ENCODE measurements at regions not wholly inside any gene's neighbourhood (a gene's known extent, or its start where the extent isn't known, plus 50 kb on each side); places are given as distances from the start of the nearest gene placed in this dataset.

DNA sequence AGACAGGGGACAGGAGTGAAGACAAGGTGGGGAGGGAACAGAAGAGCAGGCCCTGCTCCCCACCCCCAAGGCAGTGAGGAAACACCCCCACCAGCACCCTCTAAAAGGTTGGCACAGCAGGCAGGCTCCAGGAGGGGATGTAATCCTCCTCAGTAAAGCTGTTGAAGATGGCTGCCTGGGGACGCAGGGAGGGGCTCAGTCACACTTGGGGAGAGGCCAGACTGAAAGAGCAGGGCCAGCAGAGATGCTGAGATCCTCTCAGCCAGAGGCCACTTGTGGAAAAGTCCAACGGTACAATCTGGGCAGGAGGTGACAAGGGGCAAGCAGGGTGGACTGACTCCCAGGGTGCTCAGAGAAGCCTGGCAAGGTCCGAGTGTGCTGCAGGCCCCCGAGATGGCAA, 154.8 kb upstream of the ID2 start:
- DNase-seq, result no peak

DNA sequence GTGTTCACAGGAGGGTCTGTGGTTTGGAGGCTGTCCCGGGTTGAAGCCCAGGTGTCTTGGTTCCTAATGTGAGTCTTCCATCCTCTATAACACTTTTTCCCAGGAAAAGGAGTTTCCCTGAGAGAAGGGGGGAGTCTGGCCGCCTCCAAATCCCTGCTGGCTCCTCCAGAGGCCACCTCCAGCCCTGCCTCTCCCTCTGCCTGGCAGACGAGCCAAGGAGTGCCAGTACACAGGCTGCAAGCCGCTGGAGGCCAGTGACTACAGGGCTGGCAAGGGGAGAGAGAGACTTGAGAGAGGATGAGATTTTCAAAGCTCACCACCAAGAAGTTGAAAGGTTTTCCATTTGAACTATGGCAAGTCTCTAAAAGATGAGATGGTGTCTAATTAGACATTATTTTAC, 154.2 kb upstream of the ID2 start:
- DNase-seq, result no peak

DNA sequence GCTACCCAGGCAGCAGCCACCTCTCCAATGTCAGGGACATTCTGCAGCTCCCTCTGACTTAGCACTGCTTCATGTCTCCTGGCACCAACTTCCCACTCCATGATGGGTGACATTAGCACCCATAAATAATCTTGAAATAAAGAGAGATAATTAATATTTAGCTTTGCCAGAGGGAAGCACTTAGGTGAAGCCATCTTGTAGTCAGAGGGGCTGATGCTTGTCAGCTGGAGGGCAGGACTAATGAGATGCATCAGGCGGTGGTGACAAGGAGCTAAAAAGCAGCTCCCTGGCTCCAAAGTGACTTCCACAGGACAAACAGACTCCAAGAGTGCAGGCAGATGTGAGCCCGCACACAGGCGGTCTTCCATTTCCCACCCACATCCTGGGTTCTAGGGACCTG, 153.0 kb upstream of the ID2 start:
- DNase-seq, result no peak

DNA sequence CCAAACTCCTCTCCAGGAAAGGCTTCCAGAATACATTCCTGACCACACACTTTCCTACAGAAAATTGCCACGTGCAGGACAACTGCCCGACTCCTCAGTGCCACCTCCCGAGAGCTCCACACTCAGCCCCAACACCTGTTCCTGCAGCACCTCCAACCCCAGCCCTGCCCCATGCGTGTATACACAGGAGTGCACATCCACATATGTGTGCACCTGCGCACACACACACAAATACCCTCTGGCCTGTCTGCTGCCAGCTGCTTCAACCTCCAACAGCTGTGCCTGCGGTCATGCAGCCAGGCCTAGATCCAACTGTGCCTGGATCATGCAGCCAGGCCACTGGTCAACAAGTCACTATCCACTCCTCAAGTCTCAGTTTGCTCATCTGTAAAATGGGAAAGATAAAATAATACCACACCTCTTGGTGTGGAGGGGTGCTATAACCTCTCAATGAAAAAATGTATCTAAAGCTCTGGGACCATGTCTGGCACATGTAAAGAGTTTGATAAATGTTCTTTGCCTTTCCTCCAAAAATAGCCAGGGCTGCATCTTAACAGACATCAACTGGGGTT, 152.1 kb upstream of the ID2 start:
- DNase-seq, result no peak

DNA sequence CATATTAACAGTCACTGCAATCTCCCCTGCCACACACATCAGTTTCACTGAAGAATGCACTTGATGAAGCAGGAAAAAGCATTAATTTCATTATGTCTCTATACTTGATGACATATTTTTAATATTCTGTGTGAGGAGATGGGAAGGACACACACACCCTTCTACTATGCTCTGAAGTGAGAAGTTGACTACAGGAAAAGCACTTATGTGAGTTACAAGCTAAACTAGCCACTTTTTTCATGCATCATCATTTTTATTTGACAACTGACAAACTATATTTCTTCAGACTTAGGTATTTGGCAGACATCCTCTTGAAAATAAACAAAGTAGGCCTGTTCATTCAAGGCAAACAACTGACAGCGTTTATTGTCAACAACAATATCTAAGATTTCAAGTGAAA, 150.4 kb upstream of the ID2 start:
- no peak for DNase-seq

DNA sequence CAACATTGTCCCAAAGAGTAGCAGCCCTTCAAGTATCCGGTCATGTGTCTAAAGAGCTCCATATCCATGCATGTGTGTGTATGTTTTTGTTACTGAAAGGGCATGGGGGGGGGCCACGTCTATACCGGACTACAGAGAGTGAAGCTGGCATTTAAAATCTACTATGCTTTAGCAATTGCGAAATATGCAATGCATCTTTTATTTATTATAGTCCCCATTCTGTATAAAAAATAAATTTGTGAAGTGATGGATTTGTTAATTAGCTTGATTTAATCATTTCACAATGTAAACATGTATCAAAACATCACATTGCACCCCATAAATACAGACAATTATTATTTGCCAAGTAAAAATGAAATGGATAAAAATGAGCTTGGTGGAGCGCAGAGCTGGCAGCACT, 149.4 kb upstream of the ID2 start:
- DNase-seq, result no peak

DNA sequence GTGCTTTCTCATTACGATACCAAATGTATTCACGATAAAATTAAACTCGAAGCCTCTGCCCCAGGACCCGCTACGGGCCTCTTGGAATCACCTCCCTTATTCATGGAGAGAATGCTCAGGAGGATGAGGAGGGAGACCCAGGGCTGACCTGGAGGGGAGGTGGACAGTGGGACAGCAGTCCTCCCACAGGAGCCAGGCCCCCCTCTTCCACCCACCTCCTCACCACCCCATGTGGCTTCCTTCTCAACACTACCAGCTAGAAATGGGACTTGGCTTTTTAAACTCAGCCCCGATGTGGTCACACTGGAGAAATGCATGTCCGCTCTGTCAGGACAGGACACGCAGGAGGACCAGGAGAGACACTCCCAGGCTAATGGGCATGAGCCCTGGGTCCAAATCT, 147.9 kb upstream of the ID2 start:
- DNase-seq, result no peak

DNA sequence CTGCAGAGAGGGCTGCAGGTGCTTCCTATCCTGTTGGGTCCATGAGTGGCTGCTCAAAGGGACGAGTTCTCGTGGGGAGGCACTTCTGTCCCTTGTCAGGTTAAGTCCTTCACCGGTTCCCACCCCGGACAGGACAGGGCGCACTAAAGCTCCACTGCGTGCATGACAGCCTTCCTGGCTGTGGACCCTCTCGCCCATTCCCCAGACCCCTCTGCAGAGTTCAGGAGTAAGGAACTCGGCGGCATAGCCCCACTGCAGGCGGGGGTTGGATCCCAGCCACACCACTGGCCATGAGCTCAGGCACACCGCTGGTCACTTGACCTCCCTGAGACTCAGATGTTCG, 147.5 kb upstream of the ID2 start:
- no peak for DNase-seq

DNA sequence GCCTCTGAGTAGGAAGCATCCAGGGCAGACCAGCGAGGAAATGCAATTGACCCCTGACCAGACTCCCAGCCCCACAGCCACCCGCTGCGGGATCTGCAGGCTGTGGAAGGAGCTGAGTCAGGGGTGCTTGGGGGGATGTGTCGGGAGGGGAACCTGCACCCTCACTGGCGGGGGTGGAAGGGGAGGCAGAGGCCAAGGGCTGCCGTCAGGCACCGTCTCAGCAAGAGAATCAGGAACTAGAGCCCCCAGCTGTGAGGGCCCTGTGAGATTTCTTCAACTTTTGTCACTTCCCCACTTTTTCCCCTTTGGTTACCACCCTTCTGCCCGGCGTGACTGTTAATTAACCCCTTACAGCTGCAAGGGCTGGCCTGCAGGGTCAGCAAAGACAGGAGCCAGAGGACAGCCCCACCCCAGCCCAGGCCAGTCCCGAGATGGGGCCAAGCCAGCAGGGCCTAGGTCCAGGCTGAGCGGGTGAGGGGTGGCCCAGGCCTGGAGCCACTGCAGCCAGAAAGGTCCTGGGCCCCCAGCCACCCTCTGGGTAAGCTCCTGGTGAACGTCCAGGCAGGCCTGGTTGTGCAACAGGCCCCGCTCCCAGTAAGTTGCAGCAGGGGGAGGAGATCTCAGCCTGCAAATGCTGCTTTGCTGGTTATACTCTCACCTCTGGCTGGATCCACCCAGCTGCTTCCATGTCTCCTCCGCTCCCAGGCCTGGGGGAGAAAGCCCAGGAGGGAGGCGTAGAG, 147.0 kb upstream of the ID2 start:
- no peak for DNase-seq

DNA sequence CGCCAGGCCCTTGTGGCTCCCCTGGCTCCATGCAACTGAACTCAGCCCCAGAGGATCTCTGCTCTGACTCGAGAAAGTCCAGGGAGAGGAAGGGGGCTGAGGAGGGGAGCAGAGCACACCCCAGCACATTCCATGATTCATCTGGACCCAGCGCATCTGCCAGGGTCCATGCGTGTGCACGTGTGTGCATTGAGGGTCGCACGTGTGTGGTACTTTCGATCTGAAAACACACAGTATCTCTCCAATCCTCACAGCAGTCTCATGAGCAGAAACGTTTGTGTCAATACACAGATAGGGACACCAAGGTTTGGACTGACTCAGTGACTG, 146.4 kb upstream of the ID2 start:
- DNase-seq, result no peak

DNA sequence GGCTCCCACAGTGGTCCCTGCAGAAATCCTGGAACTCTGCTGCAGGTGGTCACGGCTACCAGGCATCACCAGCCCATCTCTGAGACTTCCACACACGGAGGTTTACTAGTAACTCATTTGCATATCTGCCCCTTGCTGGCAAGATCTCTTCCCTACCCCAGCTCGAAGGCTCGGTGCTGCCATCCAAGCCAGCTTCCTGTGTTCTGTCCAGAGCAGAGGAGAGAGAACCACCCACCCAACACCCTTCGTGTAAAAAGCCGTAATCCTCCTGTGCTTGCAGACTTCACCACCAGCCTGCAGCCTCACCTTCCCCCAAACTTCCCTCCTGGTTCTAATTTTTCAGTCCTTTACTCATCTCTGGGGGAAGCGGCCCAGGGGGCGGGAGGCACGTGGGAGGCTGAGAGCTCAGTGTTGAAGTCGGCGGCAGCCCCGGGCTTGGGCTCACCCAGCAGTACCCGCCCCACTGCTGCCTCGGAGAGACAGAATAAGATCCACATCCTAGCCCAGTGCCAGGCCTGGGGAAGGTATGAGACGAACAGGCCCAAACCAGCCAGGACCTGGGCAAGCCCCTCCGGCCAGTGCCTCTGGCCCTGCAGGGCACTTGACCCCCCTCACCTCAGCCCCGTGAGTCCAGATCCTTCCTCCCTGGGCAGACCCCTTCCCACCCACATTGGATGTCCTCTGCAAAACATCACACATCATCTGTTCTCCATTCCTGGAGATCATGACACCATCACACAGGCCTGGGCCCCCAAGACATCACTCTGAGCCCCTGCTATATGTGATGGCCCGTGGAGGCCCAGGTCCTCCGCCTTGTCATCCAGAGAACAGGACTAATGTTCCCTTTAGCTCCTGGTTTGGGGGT, 145.8 kb upstream of the ID2 start:
- no peak for DNase-seq

DNA sequence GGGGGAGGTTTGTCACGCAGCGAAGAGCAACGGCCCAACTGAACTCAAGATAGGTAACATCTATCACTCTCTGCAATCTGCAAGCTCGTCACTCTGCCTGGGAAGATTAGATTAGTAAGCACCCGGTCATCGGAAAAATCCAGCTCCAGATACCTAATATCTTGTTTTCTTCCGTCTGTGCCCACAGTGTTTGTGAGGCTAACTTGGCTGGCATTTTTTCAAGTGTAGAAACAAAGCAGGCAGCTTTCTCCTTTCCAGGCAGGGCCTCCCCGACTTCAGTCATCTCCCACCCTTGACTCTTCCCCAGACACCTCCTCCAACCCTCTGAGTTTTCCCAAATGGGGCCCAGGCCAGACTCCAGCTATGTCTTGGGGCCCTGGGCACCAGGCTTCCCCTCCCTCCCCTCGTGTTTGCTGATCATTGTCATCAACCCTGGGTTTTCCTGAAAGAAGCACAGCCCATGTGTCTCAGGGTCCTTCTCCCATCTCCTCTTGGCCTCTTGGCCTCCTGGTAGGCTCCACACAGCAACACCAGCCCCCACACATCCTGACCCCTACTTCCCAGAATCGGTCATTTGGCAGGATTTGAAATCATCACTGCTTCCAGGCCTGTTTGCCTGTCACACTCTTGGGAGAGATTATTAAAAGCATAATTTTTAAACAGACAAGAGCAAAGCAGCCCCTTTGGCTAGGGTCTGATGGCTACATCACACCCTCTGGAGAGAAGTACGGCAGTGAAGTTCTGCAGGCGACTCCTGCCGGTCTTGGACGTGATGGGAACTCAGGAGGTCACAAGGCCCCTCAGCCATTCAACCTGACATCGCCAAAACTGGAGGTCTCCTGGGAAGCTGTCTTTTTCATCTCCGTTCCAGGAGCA, 144.9 kb upstream of the ID2 start:
- DNase-seq, result no peak

DNA sequence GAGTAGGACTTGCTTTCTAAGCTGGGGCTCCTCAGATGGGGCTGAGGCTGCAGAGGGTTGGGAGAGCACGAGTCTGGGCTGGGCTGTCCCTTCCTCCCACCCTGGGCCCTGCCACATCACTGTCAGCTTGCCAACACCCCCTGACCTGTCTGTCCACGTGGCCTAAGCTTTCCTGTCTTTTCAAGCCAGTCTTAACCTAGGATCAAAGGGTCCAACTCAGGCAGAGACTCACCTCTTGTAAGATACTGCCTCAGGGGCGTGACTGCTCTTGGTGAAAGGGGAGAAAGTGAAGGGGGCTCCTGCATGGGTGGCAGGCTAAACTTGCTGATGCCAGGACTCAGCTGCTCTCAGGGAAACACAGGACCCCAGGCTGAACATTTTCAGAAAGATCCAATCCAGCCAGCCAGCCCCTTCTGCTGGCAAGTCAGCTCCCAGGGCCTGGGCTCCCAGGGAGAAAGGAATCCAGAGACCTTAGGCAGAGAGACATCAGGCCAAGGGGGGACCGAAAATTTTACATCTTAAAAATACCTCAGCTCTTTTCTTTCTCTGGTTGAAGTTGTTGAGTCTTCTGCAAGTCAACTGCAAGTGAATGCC, 144.2 kb upstream of the ID2 start:
- DNase-seq, result no peak

DNA sequence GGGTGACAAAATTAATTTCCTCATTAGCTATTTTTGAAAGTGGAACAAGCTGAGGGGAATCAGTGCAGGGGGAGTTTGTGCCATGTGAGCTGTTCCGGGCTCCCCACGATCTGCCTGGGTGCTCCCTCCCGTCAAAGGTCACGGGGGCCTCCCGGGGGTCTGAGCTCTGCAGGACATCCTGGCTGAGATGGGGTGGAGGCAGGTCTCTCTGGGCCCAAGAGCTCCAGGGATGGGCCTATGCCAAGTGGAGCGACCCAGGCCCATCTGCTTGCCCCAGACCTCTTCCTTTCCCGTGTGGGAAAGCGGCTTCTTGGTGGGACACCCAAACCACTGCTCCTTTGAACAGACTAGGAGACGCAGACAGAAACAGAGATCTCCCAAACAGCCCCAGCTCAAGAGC, 143.3 kb upstream of the ID2 start:
- no peak for DNase-seq

DNA sequence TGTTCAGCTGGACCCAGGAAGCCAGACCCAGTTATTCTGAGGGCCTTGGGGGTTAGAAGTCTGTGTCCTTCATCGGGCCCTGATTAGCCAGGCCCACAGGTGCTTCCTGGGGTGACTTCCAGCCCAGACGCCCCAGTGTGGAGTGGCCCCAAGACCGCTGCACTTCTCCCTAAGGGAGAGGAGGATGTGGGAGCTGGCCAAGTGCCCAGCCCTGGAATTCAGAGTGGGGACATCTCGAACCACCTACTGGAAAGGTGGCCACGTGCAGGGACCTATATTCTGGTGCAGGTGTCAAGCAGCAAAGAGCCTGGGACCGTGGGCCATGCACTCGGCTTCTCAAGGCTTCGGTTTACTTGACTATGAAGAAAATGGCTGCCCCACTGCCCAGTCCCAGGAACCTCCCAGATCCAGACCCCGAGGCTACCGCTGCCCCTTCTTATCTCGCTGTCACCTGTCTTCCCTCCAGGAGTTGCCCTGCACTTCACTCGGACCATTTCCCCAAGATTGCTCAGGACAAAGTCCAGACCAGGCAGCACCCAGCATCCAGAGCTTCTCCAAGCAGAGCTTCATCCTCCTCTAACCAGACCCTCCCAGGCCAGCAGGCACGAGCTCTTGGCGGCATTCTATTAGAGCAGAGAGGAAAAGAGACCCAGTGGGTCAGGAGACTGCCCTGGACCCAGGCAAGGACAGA, 142.8 kb upstream of the ID2 start:
- no peak for DNase-seq

DNA sequence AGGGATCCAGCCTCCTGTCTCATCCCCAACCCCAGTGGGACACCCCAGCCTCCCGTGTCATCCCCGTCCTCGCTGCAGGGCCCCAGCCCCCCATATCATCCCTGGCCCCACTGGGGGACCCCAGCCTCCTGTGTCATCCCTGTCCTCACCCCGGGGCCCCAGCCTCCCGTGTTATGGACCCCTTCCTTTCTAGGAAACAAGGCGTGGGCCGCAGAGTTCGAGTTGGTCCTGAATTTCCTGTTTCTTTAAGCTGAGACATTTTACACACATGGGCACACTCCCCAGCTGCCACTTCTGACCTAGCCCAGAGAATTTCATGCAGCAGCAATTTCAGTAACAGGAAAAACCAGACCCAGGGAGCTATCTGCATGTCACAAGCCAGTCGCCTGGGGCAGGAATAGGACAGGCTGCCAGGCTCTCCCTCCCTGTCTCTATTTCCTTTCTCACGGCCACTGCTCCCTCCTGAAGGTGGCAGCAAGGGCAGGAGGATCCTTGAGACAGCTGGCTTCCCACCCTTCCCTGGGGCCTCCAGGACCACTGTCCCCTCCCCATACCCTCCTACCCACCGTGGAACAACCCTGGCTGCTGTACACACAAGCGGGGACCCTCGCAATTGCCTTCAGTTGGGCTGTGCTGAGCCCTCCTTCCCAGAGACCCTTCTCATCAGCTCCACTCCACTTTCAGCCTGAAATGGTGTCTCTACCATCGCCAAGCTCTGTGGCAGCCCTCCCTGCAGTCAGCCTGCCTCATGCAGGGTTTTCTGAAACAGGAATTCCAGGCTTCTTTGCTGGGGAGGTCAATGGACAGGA, 141.9 kb upstream of the ID2 start:
- DNase-seq, result peak; percentile 73

DNA sequence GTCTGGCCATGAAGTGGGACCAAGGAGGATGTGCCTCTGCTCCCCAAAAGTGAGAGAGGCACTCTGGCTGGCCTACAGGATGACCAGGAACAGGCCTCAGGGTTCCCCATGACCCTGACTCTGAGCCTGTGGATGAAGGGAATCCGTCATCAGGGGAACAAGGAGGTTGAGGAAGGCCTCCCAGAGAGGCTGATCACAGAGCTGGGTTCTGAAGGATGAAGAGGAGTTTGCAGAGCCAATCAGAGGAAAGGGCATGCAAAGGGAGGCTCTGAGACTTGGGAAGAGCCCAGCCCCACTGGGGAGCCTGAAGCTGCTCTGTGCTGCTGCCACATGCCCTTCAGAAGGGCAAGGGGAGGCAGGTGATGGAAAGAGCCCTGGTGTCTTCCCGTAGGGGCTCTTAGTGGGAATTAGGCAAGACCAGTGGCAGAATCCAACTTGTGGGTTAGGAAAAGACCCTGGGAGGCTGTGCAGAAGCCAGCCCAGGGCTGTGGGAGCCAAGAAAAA, 141.3 kb upstream of the ID2 start:
- DNase-seq, result no peak

DNA sequence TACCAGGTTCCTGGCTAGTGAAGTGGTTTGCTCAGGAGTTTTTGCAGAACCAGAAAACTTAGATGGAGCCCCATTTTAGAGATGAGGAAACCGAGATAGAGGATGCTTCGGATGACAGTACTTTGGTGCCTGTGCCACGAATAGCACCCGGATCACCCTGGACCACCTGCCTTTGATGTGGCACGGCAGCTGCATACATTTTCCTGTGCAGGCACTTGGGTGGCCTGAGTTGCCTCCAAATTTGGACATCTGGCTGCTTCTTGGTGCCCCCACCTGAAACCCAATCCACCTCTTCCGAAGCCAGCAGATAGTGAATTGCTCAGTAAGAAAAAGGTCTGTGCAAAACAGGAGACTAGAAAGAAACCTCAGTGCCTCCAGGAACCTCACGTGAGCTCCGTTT, 140.6 kb upstream of the ID2 start:
- DNase-seq, result no peak

DNA sequence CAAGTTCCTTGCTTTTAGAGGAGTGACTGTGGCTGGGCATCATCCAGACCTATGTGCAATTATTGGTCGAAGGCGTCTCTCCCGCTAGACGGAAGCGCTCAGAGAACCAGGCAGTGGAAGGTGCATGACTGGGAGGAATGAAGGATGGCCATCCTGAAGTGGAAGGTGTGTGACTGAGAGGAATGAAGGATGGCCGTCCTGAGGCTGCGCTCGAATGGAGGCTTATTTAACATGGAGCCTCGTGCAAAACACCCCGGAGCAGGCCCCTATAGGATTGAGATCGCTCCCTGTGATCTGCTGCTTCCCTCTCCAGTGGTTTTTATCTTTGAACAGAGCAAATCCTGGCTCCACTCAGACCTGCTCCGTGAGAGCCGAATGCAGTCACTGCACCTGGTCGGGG, 140.2 kb upstream of the ID2 start:
- no peak for DNase-seq

DNA sequence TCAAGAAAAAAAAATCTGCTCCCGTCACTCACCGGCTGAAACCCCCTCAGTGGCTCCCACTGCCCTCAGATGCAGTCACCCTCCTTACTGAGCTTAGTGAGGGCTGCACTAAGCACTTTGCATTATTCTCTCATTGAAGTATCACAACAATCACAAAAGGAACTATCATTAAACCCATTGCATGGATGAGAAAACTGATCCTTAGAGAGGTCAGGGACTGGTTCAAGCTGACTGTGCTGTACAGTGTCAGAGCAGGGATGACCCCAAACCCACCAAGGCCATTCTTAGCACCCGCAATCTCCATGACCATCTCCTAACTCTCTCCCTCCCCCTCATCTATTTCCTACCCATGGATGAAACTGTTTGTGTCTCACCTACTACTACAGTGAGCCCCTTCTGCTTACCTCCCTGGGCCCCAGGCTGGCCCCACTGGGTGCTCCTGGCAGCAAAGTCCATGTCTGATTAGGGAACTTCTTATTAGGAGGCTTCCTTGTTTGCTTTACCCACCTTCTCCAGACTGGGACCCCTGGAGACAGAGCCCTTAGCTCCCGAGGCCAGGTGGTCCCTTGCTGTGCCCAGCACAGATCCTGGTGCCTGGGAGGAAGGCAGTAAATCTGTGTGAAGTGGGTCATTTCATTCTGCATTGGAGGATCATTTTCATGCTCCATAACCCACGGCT, 139.3 kb upstream of the ID2 start:
- no peak for DNase-seq

DNA sequence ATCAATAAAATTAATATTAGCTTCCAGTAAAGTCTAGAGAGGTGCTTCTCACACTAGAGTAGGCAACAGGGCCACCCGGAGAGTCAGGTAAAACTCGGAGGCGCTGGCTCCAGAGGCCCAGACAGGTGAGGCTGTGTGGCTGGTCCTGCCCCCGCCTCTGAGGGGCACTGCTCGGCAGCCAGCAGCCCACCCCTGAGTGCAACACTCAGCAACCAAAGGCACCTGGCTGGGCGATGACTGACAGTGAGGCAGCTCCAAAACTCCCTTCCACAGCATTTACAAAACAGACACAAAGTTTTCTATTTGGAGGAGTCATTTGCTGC, 138.8 kb upstream of the ID2 start:
- no peak for DNase-seq
